GM23338 (cell line): ENCODE measurements at regions not wholly inside any gene's neighbourhood (a gene's known extent, or its start where the extent isn't known, plus 50 kb on each side); places are given as distances from the start of the nearest gene placed in this dataset.

Experiments
- ATAC-seq: fragments of 200-7000 bp; cut with Tn5 transposase; 3 replicates; pipeline ENCODE4 v1.9.1; 2020
- DNase-seq: peaks from one replicate; pipeline ENCODE4 v3.0.0-alpha.2; 2015; ENCODE audit warnings: low spot score
- H2AFZ ChIP-seq: fragments of 200-600 bp; sonication (generic); 2 replicates; pipeline ENCODE4 v1.8.0; 2016; ENCODE audit warnings: antibody characterized with exemption, mild to moderate bottlenecking, moderate library complexity
- H3F3A ChIP-seq: fragments of 200-600 bp; sonication (generic); replicated peaks from 2 replicates; pipeline ENCODE4 v1.8.0; 2017; ENCODE audit warnings: antibody characterized with exemption, mixed run types, low read depth
- H3K27ac ChIP-seq: fragments of 200-600 bp; sonication (generic); 2 replicates; pipeline ENCODE4 v1.6.1; 2016; ENCODE audit warnings: low read depth
- H3K27me3 ChIP-seq: fragments of 200-600 bp; sonication (generic); 2 replicates; pipeline ENCODE4 v1.8.0; 2016; ENCODE audit warnings: mild to moderate bottlenecking, mixed run types, moderate library complexity; ENCODE audit not compliant: insufficient read depth
- H3K36me3 ChIP-seq: fragments of 200-600 bp; sonication (generic); 2 replicates; pipeline ENCODE4 v1.8.0; 2016; ENCODE audit warnings: mild to moderate bottlenecking; ENCODE audit not compliant: insufficient read depth
- H3K4me1 ChIP-seq: fragments of 200-600 bp; sonication (generic); 2 replicates; pipeline ENCODE4 v1.8.0; 2016; ENCODE audit warnings: mild to moderate bottlenecking, moderate library complexity; ENCODE audit not compliant: insufficient read depth
- H3K4me2 ChIP-seq: fragments of 200-600 bp; sonication (generic); 2 replicates; pipeline ENCODE4 v1.7.1; 2017; ENCODE audit warnings: mixed run types
- H3K4me3 ChIP-seq: fragments of 200-600 bp; sonication (generic); 2 replicates; pipeline ENCODE4 v1.6.1; 2016; ENCODE audit warnings: mixed run types
- H3K79me2 ChIP-seq: fragments of 200-600 bp; sonication (generic); replicated peaks from 2 replicates; pipeline ENCODE4 v1.8.0; 2017; ENCODE audit warnings: mild to moderate bottlenecking; ENCODE audit not compliant: insufficient read depth
- H3K9me2 ChIP-seq: fragments of 200-600 bp; sonication (generic); 2 replicates; pipeline ENCODE4 v1.8.0; 2017; ENCODE audit not compliant: insufficient read depth
- H4K20me1 ChIP-seq: fragments of 200-600 bp; sonication (generic); replicated peaks from 2 replicates; pipeline ENCODE4 v1.8.0; 2017; ENCODE audit warnings: mild to moderate bottlenecking; ENCODE audit not compliant: insufficient read depth
- H3K27ac Mint-ChIP-seq: 2 replicates; pipeline ENCODE4 v1.8.0; 2020; ENCODE audit warnings: inconsistent platforms, mild to moderate bottlenecking, moderate library complexity, mixed read lengths
- H3K27me3 Mint-ChIP-seq: 3 replicates; pipeline ENCODE4 v1.8.0; 2022; ENCODE audit warnings: low read depth, mild to moderate bottlenecking, moderate library complexity, mixed read lengths, inconsistent platforms; ENCODE audit not compliant: insufficient read depth, poor library complexity
- H3K36me3 Mint-ChIP-seq: 3 replicates; pipeline ENCODE4 v1.8.0; 2021; ENCODE audit warnings: low read depth, mild to moderate bottlenecking, inconsistent platforms, moderate library complexity, mixed read lengths
- H3K4me1 Mint-ChIP-seq: 3 replicates; pipeline ENCODE4 v1.8.0; 2020; ENCODE audit warnings: mild to moderate bottlenecking, inconsistent platforms, mixed read lengths
- H3K4me3 Mint-ChIP-seq: 3 replicates; pipeline ENCODE4 v1.8.0; 2021; ENCODE audit warnings: moderate library complexity, mild to moderate bottlenecking, inconsistent platforms, mixed read lengths
- H3K9me3 Mint-ChIP-seq: 3 replicates; pipeline ENCODE4 v1.8.0; 2020; ENCODE audit warnings: moderate library complexity, mild to moderate bottlenecking, inconsistent platforms, mixed read lengths
- NANOG ChIP-seq: IDR thresholded peaks from 2 replicates; pipeline ENCODE4 v1.6.1; 2016; ENCODE audit warnings: antibody characterized with exemption, borderline replicate concordance
- STAT1 ChIP-seq: IDR thresholded peaks from one replicate; pipeline ENCODE4 v1.6.1; 2016; ENCODE audit warnings: antibody characterized with exemption; ENCODE audit not compliant: unreplicated experiment
- ZNF331 ChIP-seq: fragments of 250-450 bp; sonication (Bioruptor Pico); IDR thresholded peaks from 2 replicates; pipeline ENCODE4 v1.5.0; 2020; ENCODE audit warnings: low read depth, mild to moderate bottlenecking, moderate library complexity
- ZNF462 ChIP-seq: fragments of 250-450 bp; sonication (Bioruptor Pico); IDR thresholded peaks from 2 replicates; pipeline ENCODE4 v1.5.0; 2020; ENCODE audit warnings: mild to moderate bottlenecking, moderate library complexity

- Histone ChIP-seq H3K9me2 (peaks cover 5% of the 10 kb centered on the region; the same call in 1 of the 2 replicates), H4K20me1 (no peaks in the 10 kb centered on the region), H3K36me3 (no peaks in the 10 kb centered on the region), H2AFZ (no peak overlapping the region), H3K4me2 (no peak overlapping the region), H3K4me3 (no peak overlapping the region), H3K27me3 (peaks cover 27% of the 10 kb centered on the region), H3K79me2 (no peaks in the 10 kb centered on the region), H3F3A (no peaks in the 10 kb centered on the region), H3K27ac (no peak overlapping the region), H3K4me1 (peaks cover 8% of the 10 kb centered on the region)
- H3K27ac Mint-ChIP-seq = no peak overlapping the region
- peaks cover 10% of the 10 kb centered on the region for H3K27me3 Mint-ChIP-seq
- no peak for TF ChIP-seq ZNF462 (CRISPR knock-in tag)
- no peak for TF ChIP-seq STAT1
- no peak for TF ChIP-seq NANOG
- ATAC-seq = no peak
- DNase-seq = no peak
- H3K4me3 Mint-ChIP-seq = no peak overlapping the region
- peaks cover 9% of the 10 kb centered on the region for H3K9me3 Mint-ChIP-seq
- H3K36me3 Mint-ChIP-seq = peaks cover 8% of the 10 kb centered on the region
- peaks cover 10% of the 10 kb centered on the region for H3K4me1 Mint-ChIP-seq
These were observed 247.9 kb upstream of the RPL38 start for GRCh38 chr17:73955616-73956015.

GRCh38 chr17:73956169-73956568 is 247.3 kb upstream of the RPL38 start:
- no peak overlapping the region for H3K4me3 ChIP-seq
- peaks cover 21% of the 10 kb centered on the region for H3K27me3 ChIP-seq
- H3K79me2 ChIP-seq = no peaks in the 10 kb centered on the region
- H3K36me3 ChIP-seq = no peaks in the 10 kb centered on the region
- no peak overlapping the region for H3K4me2 ChIP-seq
- peaks cover 8% of the 10 kb centered on the region for H3K27me3 Mint-ChIP-seq
- no peaks in the 10 kb centered on the region for H4K20me1 ChIP-seq
- no peak overlapping the region for H2AFZ ChIP-seq
- no peak for TF ChIP-seq ZNF331 (CRISPR knock-in tag)
- DNase-seq = no peak
- H3K9me3 Mint-ChIP-seq = peaks cover 11% of the 10 kb centered on the region
- H3K27ac ChIP-seq = no peak overlapping the region
- peaks cover 8% of the 10 kb centered on the region for H3K36me3 Mint-ChIP-seq
- peaks cover 5% of the 10 kb centered on the region; the same call in 1 of the 2 replicates for H3K9me2 ChIP-seq
- H3K4me1 Mint-ChIP-seq = peaks cover 7% of the 10 kb centered on the region
- ATAC-seq = no peak
- H3K27ac Mint-ChIP-seq = no peak overlapping the region
- H3K4me1 ChIP-seq = peaks cover 8% of the 10 kb centered on the region
- no peak overlapping the region for H3K4me3 Mint-ChIP-seq
- no peaks in the 10 kb centered on the region for H3F3A ChIP-seq
